Endothelial cell of umbilical vein (primary cell): ENCODE measurements at regions not wholly inside any gene's neighbourhood (a gene's known extent, or its start where the extent isn't known, plus 50 kb on each side); places are given as distances from the start of the nearest gene placed in this dataset.

Source experiments
- BruUV-seq: library from RNA; stranded (reverse); fragments of 400-500 nt; replicated peaks from 2 replicates; lab custom pipeline; 2021; lab: Mats Ljungman, UMichigan
- CTCF ChIA-PET: fragments of 300-600, 350-600 bp; sonication (Branson Sonifier 250); formaldehyde crosslinking; loops from one replicate; lab custom pipeline; 2021; ENCODE audit warnings: antibody characterized with exemption, inconsistent platforms; lab: Charles Lee
- POLR2A ChIA-PET: fragments of 300-600, 350-600 bp; sonication (Branson Sonifier 250); formaldehyde crosslinking; loops from one replicate; lab custom pipeline; 2021; ENCODE audit warnings: antibody characterized with exemption, inconsistent platforms; lab: Charles Lee
- DNase-seq: peaks from one replicate; pipeline ENCODE4 v3.0.0-alpha.2; 2011; ENCODE audit warnings: low read depth, low spot score
- FAIRE-seq: peaks from 2 replicates; lab custom pipeline; 2011; peaks lifted over from hg19 to GRCh38; lab: Jason Lieb, UNC
- H2AFZ ChIP-seq: 2 replicates; pipeline ENCODE4 v1.6.0; 2012; ENCODE audit warnings: low read depth, low read length, control low read depth, inconsistent platforms
- H3K27ac ChIP-seq: 2 replicates; pipeline ENCODE4 v1.5.1; 2011; ENCODE audit warnings: low read depth, mild to moderate bottlenecking, control low read depth, low read length, moderate library complexity; ENCODE audit not compliant: insufficient read depth
- H3K27me3 ChIP-seq, 2 experiments: 2 replicates each; pipeline versions ENCODE4 v1.6.0 to v1.6.1; 2011; ENCODE audit warnings: low read length in 2 of 2, mixed read lengths in 1 of 2; ENCODE audit not compliant: control insufficient read depth in 2 of 2, insufficient read depth in 2 of 2
- H3K36me3 ChIP-seq, 2 experiments: 2 replicates in 1 of 2; 3 replicates in 1 of 2; pipeline ENCODE4 v1.5.1; 2011; ENCODE audit warnings: low read length in 2 of 2, mild to moderate bottlenecking in 1 of 2, moderate library complexity in 1 of 2; ENCODE audit not compliant: control insufficient read depth in 2 of 2, insufficient read depth in 2 of 2; ENCODE audit errors: extremely low read depth in 1 of 2
- H3K4me1 ChIP-seq: 3 replicates; pipeline ENCODE4 v1.5.1; 2011; ENCODE audit warnings: mild to moderate bottlenecking, low read length; ENCODE audit not compliant: control insufficient read depth, insufficient read depth; ENCODE audit errors: extremely low read depth
- H3K4me2 ChIP-seq: 2 replicates; pipeline ENCODE4 v1.6.1; 2011; ENCODE audit warnings: low read length, control low read depth, mixed read lengths; ENCODE audit not compliant: insufficient read depth
- H3K4me3 ChIP-seq, 3 experiments: fragments of 200-600 bp in 1 of 3; sonication (generic), shearing (Covaris generic) in 1 of 3; replicated peaks in 1 of 3; 2 replicates each; pipeline ENCODE4 v1.5.1; 2011 to 2016; ENCODE audit warnings: control low read depth in 3 of 3, low read length in 3 of 3, mild to moderate bottlenecking in 2 of 3, inconsistent platforms in 1 of 3, low read depth in 1 of 3, moderate library complexity in 1 of 3; ENCODE audit not compliant: insufficient read depth in 1 of 3
- H3K79me2 ChIP-seq: 2 replicates; pipeline ENCODE4 v1.6.0; 2012; ENCODE audit warnings: low read length, inconsistent platforms; ENCODE audit not compliant: control insufficient read depth, insufficient read depth
- H3K9ac ChIP-seq: replicated peaks from 2 replicates; pipeline ENCODE3; 2011; ENCODE audit warnings: low read length, control low read depth; ENCODE audit not compliant: insufficient read depth; ENCODE audit errors: extremely low read depth
- H3K9me1 ChIP-seq: replicated peaks from 3 replicates; pipeline ENCODE4 v1.6.0; 2011; ENCODE audit warnings: mild to moderate bottlenecking, low read length; ENCODE audit not compliant: control insufficient read depth, insufficient read depth; ENCODE audit errors: extremely low read depth
- H3K9me3 ChIP-seq: replicated peaks from 2 replicates; pipeline ENCODE4 v1.5.1; 2012; ENCODE audit warnings: low read length, inconsistent platforms; ENCODE audit not compliant: control insufficient read depth, insufficient read depth
- H4K20me1 ChIP-seq: replicated peaks from 2 replicates; pipeline ENCODE3; 2011; ENCODE audit warnings: mild to moderate bottlenecking, low read length; ENCODE audit not compliant: control insufficient read depth, insufficient read depth; ENCODE audit errors: extremely low read depth
- EZH2 ChIP-seq: IDR thresholded peaks from 2 replicates; pipeline ENCODE4 v1.6.1; 2012; ENCODE audit warnings: borderline replicate concordance, low read depth, mild to moderate bottlenecking, moderate library complexity, low read length, inconsistent platforms; ENCODE audit not compliant: severe bottlenecking
- FOS ChIP-seq: IDR thresholded peaks from 2 replicates; pipeline ENCODE4 v1.6.1; 2011; ENCODE audit warnings: mild to moderate bottlenecking, low read length, moderate library complexity, borderline replicate concordance; ENCODE audit not compliant: insufficient read depth
- GATA2 ChIP-seq: IDR thresholded peaks from 2 replicates; pipeline ENCODE4 v1.7.0; 2011; ENCODE audit warnings: low read depth, mild to moderate bottlenecking, moderate library complexity, mixed read lengths, low read length; ENCODE audit not compliant: insufficient read length, insufficient read depth
- JUN ChIP-seq: IDR thresholded peaks from 2 replicates; pipeline ENCODE4 v1.6.1; 2011; ENCODE audit warnings: borderline replicate concordance, low read depth; ENCODE audit not compliant: insufficient read length, insufficient read depth
- MYC ChIP-seq: IDR thresholded peaks from one replicate; pipeline ENCODE4 v1.6.1; 2011; ENCODE audit warnings: mild to moderate bottlenecking, low read depth, low read length
- POLR2A ChIP-seq: IDR thresholded peaks from 2 replicates; pipeline ENCODE4 v1.6.1; 2012; ENCODE audit warnings: low read depth, mild to moderate bottlenecking, control low read depth, low read length
- POLR2AphosphoS5 ChIP-seq: IDR thresholded peaks from 2 replicates; pipeline ENCODE4 v1.6.1; 2012; ENCODE audit warnings: low read depth, mild to moderate bottlenecking, control low read depth, low read length, moderate library complexity; ENCODE audit not compliant: insufficient read depth
- dilution Hi-C: fragments of 300-500 bp; cut with MboI; formaldehyde crosslinking; loops from one replicate; pipeline ENCODE4 v1.15.0; 2019; ENCODE audit warnings: low sequenced_read_pairs; ENCODE audit not compliant: extremely low pct_ligation_motif_present
- intact Hi-C: fragments of 100-400 bp; cut with micrococcal nuclease; formaldehyde crosslinking; loops from one replicate; pipeline ENCODE4 v1.10.0; 2022
- TF ChIP-seq, protein P1 (sequence below): IDR thresholded peaks from 2 replicates; pipeline ENCODE4 v1.6.1; 2011; ENCODE audit not compliant: insufficient read depth, insufficient read length
- TF ChIP-seq, protein P2 (sequence below), 2 donors: IDR thresholded peaks; 1 replicate in 1 of 2; 2 replicates in 1 of 2; pipeline ENCODE4 v1.5.1; 2011; ENCODE audit warnings: low read length in 2 of 2, mild to moderate bottlenecking in 2 of 2, moderate library complexity in 2 of 2, control low read depth in 1 of 2, inconsistent platforms in 1 of 2, low read depth in 1 of 2; ENCODE audit not compliant: insufficient read depth in 1 of 2; ENCODE audit errors: extremely low read depth in 1 of 2

DNA sequence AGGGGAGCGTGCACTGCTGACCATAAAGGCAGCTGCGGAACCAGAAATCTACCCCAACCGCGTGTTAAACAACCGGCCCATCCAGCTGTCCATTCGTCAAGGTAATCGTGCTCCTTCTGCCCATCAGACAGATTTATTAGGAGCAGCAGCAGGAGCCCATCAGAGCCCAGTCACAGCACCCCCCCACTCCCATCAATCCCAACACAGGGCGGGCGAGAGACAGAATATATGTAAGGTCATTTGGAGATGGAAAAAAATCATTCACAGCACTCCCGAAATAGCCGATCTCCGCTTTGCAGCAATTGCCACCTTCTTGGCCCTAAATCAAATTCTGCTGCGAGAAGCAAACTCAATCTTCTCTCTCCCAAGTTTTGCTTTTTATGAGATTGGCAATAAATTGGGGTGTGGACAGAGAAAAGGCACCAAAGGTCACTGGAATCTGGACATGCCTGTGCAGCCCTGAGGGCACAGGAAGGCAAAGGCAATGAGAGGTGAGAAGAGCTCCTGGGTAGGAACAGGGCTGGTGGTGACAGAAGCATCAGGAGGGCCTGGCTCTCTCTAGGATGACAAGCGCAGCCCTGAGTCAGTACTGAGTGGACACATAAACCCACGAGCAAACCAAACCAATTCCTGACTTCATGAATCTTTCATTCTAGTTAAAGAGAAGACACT lies 145.0 kb upstream of the ZMIZ1 start:
- H4K20me1 ChIP-seq, result no peaks in the 10 kb centered on the region

DNA sequence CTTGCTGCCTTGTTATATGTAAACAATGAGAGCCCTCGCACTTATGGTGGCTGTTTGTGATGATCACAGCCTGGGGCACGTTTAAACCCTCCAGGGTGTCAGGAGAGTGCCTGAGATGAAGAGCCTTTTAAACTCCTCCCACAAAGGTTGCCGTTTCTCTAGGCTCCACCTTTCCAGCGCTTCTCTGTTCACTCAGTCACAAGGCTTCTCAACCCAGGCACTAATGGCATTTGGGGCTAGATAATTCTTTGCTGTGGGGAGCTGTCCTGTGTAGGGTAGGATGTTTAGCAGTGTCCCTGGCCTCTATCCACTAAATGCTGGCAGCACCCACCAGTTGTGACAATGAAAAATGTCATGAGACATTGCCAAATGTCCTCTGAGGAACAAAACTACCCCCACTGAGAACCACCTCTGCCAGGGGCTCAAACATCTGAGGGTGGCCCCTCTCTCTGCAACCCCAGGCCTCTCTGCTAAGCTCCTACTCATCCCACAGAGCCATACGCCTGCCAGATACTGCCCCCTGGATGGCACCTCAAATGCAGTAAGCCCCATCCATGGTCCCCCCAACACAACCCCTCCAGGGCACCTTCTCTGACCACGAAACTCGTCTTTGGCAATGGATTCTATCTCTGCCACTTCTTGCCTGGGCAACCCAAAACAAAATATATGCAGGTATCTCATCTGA lies 144.3 kb upstream of the ZMIZ1 start:
- dilution Hi-C loops (no loop called here), intact Hi-C loops (no loop called here)
- no peak overlapping the region for H3K27ac ChIP-seq
- H3K79me2 ChIP-seq, result no peaks in the 10 kb centered on the region
- H2AFZ ChIP-seq, result no peak overlapping the region
- H3K9me1 ChIP-seq, result no peaks in the 10 kb centered on the region
- no peak for DNase-seq
- no peak overlapping the region for H3K4me3 ChIP-seq
- FAIRE-seq, result no peak
- H3K9me3 ChIP-seq, result no peaks in the 10 kb centered on the region
- peaks cover 2 to 3% of the 10 kb centered on the region in 2 experiments for H3K27me3 ChIP-seq
- H3K36me3 ChIP-seq, result no peaks in the 10 kb centered on the region
- POLR2A ChIA-PET, result no interaction called here
- TF ChIP-seq FOS (no peak), POLR2AphosphoS5 (no peak), GATA2 (no peak), JUN (no peak), MYC (no peak), POLR2A (no peak), EZH2 (no peak)
- TF ChIP-seq, protein P1, sequence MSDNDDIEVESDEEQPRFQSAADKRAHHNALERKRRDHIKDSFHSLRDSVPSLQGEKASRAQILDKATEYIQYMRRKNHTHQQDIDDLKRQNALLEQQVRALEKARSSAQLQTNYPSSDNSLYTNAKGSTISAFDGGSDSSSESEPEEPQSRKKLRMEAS, result no peak
- TF ChIP-seq, protein P2, sequence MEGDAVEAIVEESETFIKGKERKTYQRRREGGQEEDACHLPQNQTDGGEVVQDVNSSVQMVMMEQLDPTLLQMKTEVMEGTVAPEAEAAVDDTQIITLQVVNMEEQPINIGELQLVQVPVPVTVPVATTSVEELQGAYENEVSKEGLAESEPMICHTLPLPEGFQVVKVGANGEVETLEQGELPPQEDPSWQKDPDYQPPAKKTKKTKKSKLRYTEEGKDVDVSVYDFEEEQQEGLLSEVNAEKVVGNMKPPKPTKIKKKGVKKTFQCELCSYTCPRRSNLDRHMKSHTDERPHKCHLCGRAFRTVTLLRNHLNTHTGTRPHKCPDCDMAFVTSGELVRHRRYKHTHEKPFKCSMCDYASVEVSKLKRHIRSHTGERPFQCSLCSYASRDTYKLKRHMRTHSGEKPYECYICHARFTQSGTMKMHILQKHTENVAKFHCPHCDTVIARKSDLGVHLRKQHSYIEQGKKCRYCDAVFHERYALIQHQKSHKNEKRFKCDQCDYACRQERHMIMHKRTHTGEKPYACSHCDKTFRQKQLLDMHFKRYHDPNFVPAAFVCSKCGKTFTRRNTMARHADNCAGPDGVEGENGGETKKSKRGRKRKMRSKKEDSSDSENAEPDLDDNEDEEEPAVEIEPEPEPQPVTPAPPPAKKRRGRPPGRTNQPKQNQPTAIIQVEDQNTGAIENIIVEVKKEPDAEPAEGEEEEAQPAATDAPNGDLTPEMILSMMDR (IDR thresholded peaks at IDR 0.05; ENCODE audit: extremely low read depth in 1 of 2, insufficient read depth in 1 of 2, low read depth in 1 of 2, low read length in 2 of 2), result no peak
- no peak overlapping the region for H3K9ac ChIP-seq
- H4K20me1 ChIP-seq, result no peaks in the 10 kb centered on the region
- no peaks in the 10 kb centered on the region for H3K4me1 ChIP-seq
- BruUV-seq, result no TSS peak
- H3K4me2 ChIP-seq, result no peak overlapping the region
- CTCF ChIA-PET, result no interaction called here

More for the DNA sequence above, 145.0 kb upstream of the ZMIZ1 start:
- Histone ChIP-seq H3K79me2 (no peaks in the 10 kb centered on the region), H3K9me3 (no peaks in the 10 kb centered on the region), H3K27ac (no peak overlapping the region), H3K9ac (no peak overlapping the region), H3K4me1 (no peaks in the 10 kb centered on the region), H3K9me1 (no peaks in the 10 kb centered on the region), H3K4me3 (no peak overlapping the region), H3K36me3 (no peaks in the 10 kb centered on the region), H3K4me2 (no peak overlapping the region), H2AFZ (no peak overlapping the region), H3K27me3 (peaks cover 5% of the 10 kb centered on the region in 2 experiments)
- BruUV-seq, result no TSS peak
- CTCF ChIA-PET, result interaction anchor here (2.2 kb wide), 1 partner anchor 877 kb away, joined by 6 read pairs; no protein-coding TSS in a partner anchor
- no peak for TF ChIP-seq POLR2A
- TF ChIP-seq MYC, result no peak
- intact Hi-C loops (no loop called here), dilution Hi-C loops (no loop called here)
- POLR2A ChIA-PET, result no interaction called here
- DNase-seq, result no peak
- no peak for FAIRE-seq
